CD4-positive, alpha-beta memory T cell (primary cell): ENCODE measurements at regions not wholly inside any gene's neighbourhood (a gene's known extent, or its start where the extent isn't known, plus 50 kb on each side); places are given as distances from the start of the nearest gene placed in this dataset.

ENCODE experiments used
- CTCF ChIA-PET: fragments of 350-600 bp; sonication (Branson Sonifier 250); formaldehyde crosslinking; loops from one replicate; lab custom pipeline; 2021; ENCODE audit warnings: inconsistent platforms; ENCODE audit not compliant: partially characterized antibody; lab: Charles Lee
- POLR2A ChIA-PET: fragments of 350-600 bp; sonication (Branson Sonifier 250); formaldehyde crosslinking; loops from one replicate; lab custom pipeline; 2021; ENCODE audit not compliant: partially characterized antibody; lab: Charles Lee
- DNase-seq, 5 donors: peaks; one replicate each; pipeline versions ENCODE4 v3.0.0 to v3.0.0-alpha.2; 2020 to 2022; ENCODE audit warnings: mixed read lengths in 1 of 5
- H3K27ac ChIP-seq: one replicate; pipeline ENCODE4 v1.7.0; 2013; ENCODE audit warnings: low read depth, low read length
- H3K27me3 ChIP-seq: 2 replicates; pipeline ENCODE4 v1.7.0; 2013; ENCODE audit warnings: mild to moderate bottlenecking, low read length, moderate library complexity; ENCODE audit not compliant: insufficient read depth
- H3K36me3 ChIP-seq: 2 replicates; pipeline ENCODE4 v1.7.0; 2013; ENCODE audit warnings: mild to moderate bottlenecking, low read length, moderate library complexity; ENCODE audit not compliant: insufficient read depth
- H3K4me1 ChIP-seq: 2 replicates; pipeline ENCODE4 v1.7.0; 2013; ENCODE audit warnings: mild to moderate bottlenecking, low read length, moderate library complexity; ENCODE audit not compliant: insufficient read depth
- H3K4me3 ChIP-seq, 2 donors: one replicate each; pipeline ENCODE4 v1.7.0; 2013; ENCODE audit warnings: low read length in 2 of 2, mild to moderate bottlenecking in 1 of 2
- H3K9me3 ChIP-seq, 2 donors: one replicate each; pipeline ENCODE4 v1.7.0; 2013; ENCODE audit warnings: low read length in 2 of 2, control low read depth in 1 of 2; ENCODE audit not compliant: control insufficient read depth in 1 of 2
- H3K27ac Mint-ChIP-seq, 7 donors: one replicate each; pipeline ENCODE4 v1.8.0; 2020 to 2021; ENCODE audit warnings: mixed read lengths in 7 of 7, mild to moderate bottlenecking in 6 of 7, inconsistent platforms in 3 of 7, moderate library complexity in 3 of 7
- H3K27me3 Mint-ChIP-seq, 2 donors: one replicate each; pipeline ENCODE4 v1.8.0; 2020 to 2021; ENCODE audit warnings: mixed read lengths in 2 of 2
- H3K36me3 Mint-ChIP-seq, 2 donors: one replicate each; pipeline ENCODE4 v1.8.0; 2020 to 2021; ENCODE audit warnings: mixed read lengths in 2 of 2, inconsistent platforms in 1 of 2, mild to moderate bottlenecking in 1 of 2
- H3K4me1 Mint-ChIP-seq, 4 donors: one replicate each; pipeline ENCODE4 v1.8.0; 2020 to 2021; ENCODE audit warnings: mixed read lengths in 4 of 4, mild to moderate bottlenecking in 1 of 4
- H3K4me3 Mint-ChIP-seq, 8 donors: one replicate each; pipeline ENCODE4 v1.8.0; 2020 to 2021; ENCODE audit warnings: mixed read lengths in 8 of 8, mild to moderate bottlenecking in 7 of 8, moderate library complexity in 6 of 8, inconsistent platforms in 3 of 8
- H3K9me3 Mint-ChIP-seq, 8 donors: one replicate each; pipeline ENCODE4 v1.8.0; 2020 to 2021; ENCODE audit warnings: mixed read lengths in 8 of 8, mild to moderate bottlenecking in 5 of 8, inconsistent platforms in 3 of 8, moderate library complexity in 1 of 8
- intact Hi-C: fragments of 100-400 bp; cut with micrococcal nuclease; formaldehyde crosslinking; loops from one replicate; pipeline ENCODE4 v1.15.1; 2023

- no peaks in the 10 kb centered on the region for H3K9me3 ChIP-seq
- no peaks in the 10 kb centered on the region for H3K4me1 Mint-ChIP-seq
- no peaks in the 10 kb centered on the region for H3K4me1 ChIP-seq
- no peaks in the 10 kb centered on the region for H3K36me3 ChIP-seq
- H3K27me3 Mint-ChIP-seq, result peaks cover 4 to 8% of the 10 kb centered on the region in 2 donors
- H3K27me3 ChIP-seq, result no peaks in the 10 kb centered on the region
- peaks cover 0 to 11% (median 6%) of the 10 kb centered on the region in 8 donors for H3K9me3 Mint-ChIP-seq
- no peak overlapping the region for H3K27ac Mint-ChIP-seq
- DNase-seq, result no peak
- no peak overlapping the region for H3K27ac ChIP-seq
- ChIA-PET CTCF (no interaction called here), POLR2A (no interaction called here)
- H3K36me3 Mint-ChIP-seq, result no peaks in the 10 kb centered on the region
- no peak overlapping the region for H3K4me3 Mint-ChIP-seq
- intact Hi-C loops, result no loop called here
- H3K4me3 ChIP-seq, result no peak overlapping the region
These were observed 195.8 kb downstream of the RAP2A start for GRCh38 chr13:97629601-97630272.

GRCh38 chr13:97630725-97631124, 196.8 kb downstream of the RAP2A start:
- Histone ChIP-seq H3K9me3 (no peaks in the 10 kb centered on the region), H3K4me1 (no peaks in the 10 kb centered on the region), H3K4me3 (no peak overlapping the region), H3K27ac (no peak overlapping the region), H3K27me3 (no peaks in the 10 kb centered on the region), H3K36me3 (no peaks in the 10 kb centered on the region)
- Mint-ChIP-seq H3K27ac (no peak overlapping the region), H3K27me3 (peaks cover 4 to 5% of the 10 kb centered on the region in 2 donors), H3K36me3 (no peaks in the 10 kb centered on the region), H3K4me1 (no peaks in the 10 kb centered on the region), H3K4me3 (no peak overlapping the region), H3K9me3 (peaks cover 0 to 11% (median 6%) of the 10 kb centered on the region in 8 donors)
- ChIA-PET POLR2A (no interaction called here), CTCF (no interaction called here)
- DNase-seq, result no peak
- intact Hi-C loops, result no loop called here

DNA sequence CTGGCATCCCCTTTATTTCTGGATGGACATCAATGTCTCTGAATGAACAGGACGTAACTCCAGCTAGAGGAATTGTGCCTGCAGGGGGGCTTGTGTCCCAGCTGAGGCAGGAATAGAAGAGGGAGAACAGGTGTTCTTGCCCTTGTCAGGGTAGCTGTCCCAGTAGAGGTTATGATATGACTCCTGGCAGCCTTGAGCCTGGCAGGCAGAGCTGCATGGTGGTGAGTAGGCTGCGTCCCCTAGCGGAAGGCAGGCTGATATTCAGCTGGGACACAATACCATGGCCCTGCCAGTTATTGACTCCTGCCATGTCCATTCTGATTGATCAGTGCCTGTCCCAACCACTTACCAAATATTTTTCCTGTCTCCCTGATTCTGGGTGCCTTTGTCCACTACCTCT, 197.2 kb downstream of the RAP2A start:
- no peaks in the 10 kb centered on the region for H3K36me3 Mint-ChIP-seq
- no peaks in the 10 kb centered on the region for H3K4me1 Mint-ChIP-seq
- intact Hi-C loops, result no loop called here
- H3K4me3 ChIP-seq, result no peak overlapping the region
- ChIA-PET POLR2A (no interaction called here), CTCF (no interaction called here)
- no peaks in the 10 kb centered on the region for H3K27me3 ChIP-seq
- H3K27me3 Mint-ChIP-seq, result peaks cover 4 to 5% of the 10 kb centered on the region in 2 donors
- no peak overlapping the region for H3K4me3 Mint-ChIP-seq
- no peaks in the 10 kb centered on the region for H3K36me3 ChIP-seq
- DNase-seq, result no peak
- H3K27ac ChIP-seq, result no peak overlapping the region
- peaks cover 0 to 11% (median 6%) of the 10 kb centered on the region in 8 donors for H3K9me3 Mint-ChIP-seq
- H3K4me1 ChIP-seq, result no peaks in the 10 kb centered on the region
- no peak overlapping the region for H3K27ac Mint-ChIP-seq
- no peaks in the 10 kb centered on the region for H3K9me3 ChIP-seq

DNA sequence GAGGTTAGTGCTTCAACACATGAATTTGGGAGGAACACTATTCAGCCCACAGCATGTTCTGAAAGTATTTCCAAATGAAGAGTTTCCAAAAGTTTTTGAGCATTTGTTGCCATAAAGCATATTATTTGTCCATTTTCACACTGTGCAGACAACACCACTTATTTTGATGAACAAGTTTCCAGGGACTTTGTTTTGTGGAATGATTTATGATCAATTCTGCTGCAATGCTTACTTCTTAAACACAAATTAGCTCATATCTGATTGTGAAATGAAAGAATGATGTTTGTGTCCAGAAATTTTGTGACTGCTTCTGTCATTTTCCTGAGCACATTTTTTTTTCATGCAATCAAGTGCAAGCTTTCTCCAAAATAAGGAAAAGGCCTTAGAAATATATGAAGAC, 205.3 kb downstream of the RAP2A start:
- Histone ChIP-seq H3K27me3 (no peaks in the 10 kb centered on the region), H3K36me3 (no peaks in the 10 kb centered on the region), H3K27ac (no peak overlapping the region), H3K4me3 (no peak overlapping the region), H3K9me3 (no peaks in the 10 kb centered on the region), H3K4me1 (no peaks in the 10 kb centered on the region)
- Mint-ChIP-seq H3K36me3 (no peaks in the 10 kb centered on the region), H3K27me3 (no peaks in the 10 kb centered on the region), H3K9me3 (no peaks in the 10 kb centered on the region), H3K4me1 (no peaks in the 10 kb centered on the region), H3K27ac (no peak overlapping the region), H3K4me3 (no peak overlapping the region)
- intact Hi-C loops, result no loop called here
- DNase-seq, result no peak
- ChIA-PET CTCF (no interaction called here), POLR2A (no interaction called here)

DNA sequence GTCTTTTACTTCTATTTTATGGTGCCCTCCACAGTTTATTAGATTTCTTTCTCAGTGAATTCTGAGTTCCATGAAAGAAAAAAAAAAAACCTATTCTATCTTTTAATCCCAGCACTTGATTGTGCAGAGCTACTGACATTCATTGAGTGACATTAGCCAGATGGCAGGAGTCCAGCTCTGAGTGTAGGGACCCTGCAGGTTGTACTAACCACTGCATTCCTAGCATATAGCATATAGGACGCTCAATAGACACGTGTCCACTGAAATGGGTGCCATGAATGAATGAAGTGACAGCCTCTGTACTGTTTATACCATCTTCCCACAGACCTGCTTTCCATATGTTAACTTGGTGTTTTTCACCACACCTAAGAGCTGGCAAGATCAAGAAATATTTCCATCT, 206.3 kb downstream of the RAP2A start:
- DNase-seq, result no peak
- Histone ChIP-seq H3K27me3 (no peaks in the 10 kb centered on the region), H3K4me3 (no peak overlapping the region), H3K36me3 (no peaks in the 10 kb centered on the region), H3K4me1 (no peaks in the 10 kb centered on the region), H3K9me3 (no peaks in the 10 kb centered on the region), H3K27ac (no peak overlapping the region)
- POLR2A ChIA-PET, result no interaction called here
- no peaks in the 10 kb centered on the region for H3K9me3 Mint-ChIP-seq
- H3K27me3 Mint-ChIP-seq, result no peaks in the 10 kb centered on the region
- CTCF ChIA-PET, result no interaction called here
- H3K4me1 Mint-ChIP-seq, result no peaks in the 10 kb centered on the region
- intact Hi-C loops, result no loop called here
- no peak overlapping the region for H3K27ac Mint-ChIP-seq
- H3K4me3 Mint-ChIP-seq, result no peak overlapping the region
- no peaks in the 10 kb centered on the region for H3K36me3 Mint-ChIP-seq

GRCh38 chr13:97648171-97648880, 214.4 kb downstream of the RAP2A start:
- POLR2A ChIA-PET, result no interaction called here
- Mint-ChIP-seq H3K36me3 (no peaks in the 10 kb centered on the region), H3K9me3 (no peaks in the 10 kb centered on the region), H3K4me1 (no peaks in the 10 kb centered on the region), H3K4me3 (no peak overlapping the region), H3K27me3 (peaks cover 0 to 8% of the 10 kb centered on the region in 2 donors), H3K27ac (no peak overlapping the region)
- CTCF ChIA-PET, result no interaction called here
- Histone ChIP-seq H3K4me3 (no peak overlapping the region), H3K27me3 (no peaks in the 10 kb centered on the region), H3K36me3 (no peaks in the 10 kb centered on the region), H3K9me3 (no peaks in the 10 kb centered on the region), H3K27ac (no peak overlapping the region), H3K4me1 (no peaks in the 10 kb centered on the region)
- DNase-seq, result no peak
- intact Hi-C loops, result no loop called here

GRCh38 chr13:97648881-97649224, 214.9 kb downstream of the RAP2A start:
- POLR2A ChIA-PET, result no interaction called here
- Mint-ChIP-seq H3K4me3 (no peak overlapping the region), H3K4me1 (no peaks in the 10 kb centered on the region), H3K27me3 (peaks cover 0 to 8% of the 10 kb centered on the region in 2 donors), H3K36me3 (no peaks in the 10 kb centered on the region), H3K9me3 (no peaks in the 10 kb centered on the region), H3K27ac (no peak overlapping the region)
- H3K4me1 ChIP-seq, result no peaks in the 10 kb centered on the region
- intact Hi-C loops, result no loop called here
- no peak overlapping the region for H3K4me3 ChIP-seq
- no peaks in the 10 kb centered on the region for H3K9me3 ChIP-seq
- CTCF ChIA-PET, result no interaction called here
- no peak overlapping the region for H3K27ac ChIP-seq
- H3K27me3 ChIP-seq, result no peaks in the 10 kb centered on the region
- no peaks in the 10 kb centered on the region for H3K36me3 ChIP-seq
- DNase-seq, result no peak
